HK-2 (cell line): ENCODE measurements at regions not wholly inside any gene's neighbourhood (a gene's known extent, or its start where the extent isn't known, plus 50 kb on each side); places are given as distances from the start of the nearest gene placed in this dataset.

Source experiments
- DNase-seq: peaks from one replicate; pipeline ENCODE4 v3.0.0-alpha.2; 2018; ENCODE audit not compliant: unreplicated experiment

DNA sequence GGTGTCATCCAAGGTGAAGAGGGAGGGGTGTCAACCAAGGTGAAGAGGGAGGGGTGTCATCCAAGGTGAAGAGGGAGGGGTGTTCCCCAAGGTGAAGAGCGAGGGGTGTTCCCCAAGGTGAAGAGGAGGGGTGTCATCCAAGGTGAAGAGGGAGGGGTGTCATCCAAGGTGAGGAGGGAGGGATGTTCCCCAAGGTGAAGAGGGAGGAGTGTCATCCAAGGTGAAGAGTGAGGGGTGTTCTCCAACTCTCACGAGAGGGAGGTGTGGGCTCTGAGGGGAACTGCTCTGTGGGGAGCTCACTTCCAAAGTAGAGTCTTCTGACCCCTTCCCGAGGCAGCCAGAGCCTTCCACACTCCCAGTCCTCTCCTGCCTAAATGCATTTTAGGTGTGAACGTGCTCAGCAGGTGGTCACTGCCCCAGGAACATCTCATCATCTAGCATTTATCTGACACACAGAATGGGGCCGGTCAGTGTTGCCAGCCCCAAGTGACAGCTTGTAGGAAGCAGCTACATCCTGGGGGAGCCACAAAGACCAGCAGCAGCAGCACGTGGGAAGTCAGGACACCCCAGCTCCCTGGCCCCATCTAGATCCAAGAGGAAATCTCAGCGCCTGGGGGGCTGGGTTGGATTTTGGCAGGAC lies 323.8 kb downstream of the GLRX3 start:
- no peak for DNase-seq

DNA sequence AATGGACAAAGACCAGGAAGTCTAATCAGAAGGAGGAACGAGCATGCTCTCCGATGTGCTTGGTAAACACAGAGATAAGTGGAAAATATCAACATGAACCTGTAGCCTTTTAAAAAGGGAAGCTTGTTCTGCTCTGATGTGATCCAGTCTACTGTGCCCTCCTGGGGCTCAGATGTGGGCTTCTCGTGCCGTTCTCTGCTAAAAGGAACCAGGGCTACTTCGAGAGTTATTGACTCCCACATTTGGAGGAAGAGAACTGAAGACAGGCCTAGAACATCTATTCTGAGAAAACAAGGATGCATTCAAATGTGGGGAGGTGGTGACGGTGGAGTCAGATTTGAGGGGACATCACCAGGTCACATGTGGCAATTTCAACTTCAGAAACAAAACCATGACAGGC lies 325.4 kb downstream of the GLRX3 start:
- DNase-seq = no peak

DNA sequence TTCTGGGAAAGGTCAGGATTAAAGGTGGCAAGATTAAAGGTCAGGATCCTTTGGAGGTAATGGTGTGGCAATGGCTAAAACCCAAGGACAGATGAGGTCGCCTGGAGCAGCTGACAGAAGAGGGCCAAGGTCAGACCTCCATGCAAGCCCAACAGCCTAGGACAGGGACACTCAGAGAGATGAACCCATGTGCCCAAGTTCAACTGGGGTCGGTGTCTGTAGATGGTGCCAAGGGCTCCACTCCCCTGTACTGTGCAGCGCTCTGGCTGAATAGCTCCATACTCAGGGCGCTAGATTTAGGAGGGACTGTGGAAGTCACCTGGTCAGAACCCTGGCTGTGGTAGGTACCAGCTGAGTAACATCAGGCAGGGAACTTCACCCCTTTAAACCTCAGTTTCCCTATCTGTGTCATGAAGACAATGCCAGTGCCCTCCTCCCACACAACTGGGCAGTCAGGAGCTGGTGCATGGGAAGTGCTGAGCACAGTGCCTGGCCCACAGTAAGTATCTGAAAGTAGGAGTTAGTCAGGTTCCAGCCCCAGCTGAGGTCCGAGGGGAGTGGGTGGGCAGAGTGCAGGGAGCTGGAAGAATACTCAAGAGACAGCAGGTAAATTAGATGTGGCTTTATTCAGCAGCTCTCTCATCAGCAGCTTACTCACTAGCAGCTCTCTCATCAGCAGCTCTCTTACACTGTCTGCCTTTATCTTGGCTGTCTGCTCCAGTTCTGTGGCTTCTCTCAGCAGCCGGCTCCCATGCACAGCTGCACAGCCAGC lies 327.1 kb downstream of the GLRX3 start:
- DNase-seq = no peak

DNA sequence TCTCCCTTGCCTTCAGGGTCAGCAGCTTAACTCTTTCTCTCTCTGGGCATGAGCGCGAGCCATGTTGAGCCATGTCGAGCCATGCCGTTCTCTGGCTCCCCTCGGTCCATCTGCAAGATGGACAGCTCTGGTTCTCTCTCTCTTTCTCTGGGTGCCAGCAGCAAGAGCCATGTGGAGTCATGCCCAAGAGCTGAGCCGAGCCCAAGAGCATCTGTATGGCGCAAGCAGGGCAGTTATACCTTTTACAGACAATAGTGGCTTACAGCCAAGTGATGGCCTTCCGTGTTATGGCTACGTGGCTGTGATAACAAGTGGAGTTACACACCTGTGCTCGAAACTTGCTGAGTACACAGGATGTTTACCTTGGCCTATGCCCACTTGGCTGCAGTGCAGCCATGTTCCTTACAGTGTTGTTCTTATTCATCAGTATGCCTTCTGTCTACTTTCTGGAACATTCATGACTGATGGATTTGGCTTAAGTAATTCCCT lies 327.7 kb downstream of the GLRX3 start:
- no peak for DNase-seq

DNA sequence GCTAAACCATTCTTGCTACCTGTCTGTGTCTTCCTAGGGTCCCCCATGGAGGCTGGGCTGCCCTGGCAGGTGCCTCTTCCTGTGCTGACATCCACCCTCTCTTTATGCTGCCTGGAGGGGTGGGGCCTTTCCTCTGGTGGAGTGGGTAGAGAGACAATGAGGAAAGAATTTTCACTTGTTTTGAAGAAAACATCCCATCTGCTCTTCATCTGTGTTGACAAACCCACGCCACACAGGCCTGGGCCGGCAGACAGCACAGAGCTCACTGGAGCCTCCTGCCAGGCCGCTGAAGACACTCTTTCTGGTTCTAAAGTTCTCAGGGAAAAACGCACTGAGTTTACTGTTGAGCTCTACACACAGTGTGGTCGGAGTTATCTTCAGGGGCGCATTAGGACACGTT lies 328.2 kb downstream of the GLRX3 start:
- no peak for DNase-seq

DNA sequence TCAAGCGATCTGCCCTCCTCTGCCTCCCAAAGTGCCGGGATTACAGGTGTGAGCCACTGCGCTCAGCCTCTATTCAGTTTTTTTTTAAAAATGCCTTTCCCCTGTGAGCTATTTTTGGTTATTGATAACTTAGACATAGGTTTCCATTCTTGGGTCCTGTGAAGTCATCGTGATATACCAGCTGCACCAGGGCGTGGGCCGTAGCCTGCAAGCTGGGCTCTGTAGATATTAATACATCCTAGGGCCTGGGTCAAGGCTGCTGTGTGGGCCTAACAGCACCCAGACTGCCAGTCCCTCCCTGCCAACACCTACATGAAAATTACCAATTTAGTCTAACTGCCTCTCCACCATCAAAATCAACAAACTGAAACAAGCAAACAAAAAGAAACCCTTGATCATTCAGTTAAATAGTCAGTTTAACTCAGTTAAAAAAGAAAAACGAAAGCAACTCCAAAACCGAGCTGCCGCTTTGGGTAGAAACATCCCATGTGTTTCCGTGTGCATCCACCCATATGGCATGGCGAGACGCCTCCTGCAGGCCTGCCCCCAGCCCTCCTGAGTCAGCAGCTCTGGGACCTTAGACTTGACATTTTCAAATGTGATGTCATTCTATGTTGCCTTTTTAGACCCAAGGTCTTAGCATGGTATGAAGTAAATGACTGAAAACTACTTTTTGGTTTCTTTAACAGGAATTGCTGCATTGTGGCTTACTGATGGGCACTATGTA lies 330.2 kb downstream of the GLRX3 start:
- no peak for DNase-seq

DNA sequence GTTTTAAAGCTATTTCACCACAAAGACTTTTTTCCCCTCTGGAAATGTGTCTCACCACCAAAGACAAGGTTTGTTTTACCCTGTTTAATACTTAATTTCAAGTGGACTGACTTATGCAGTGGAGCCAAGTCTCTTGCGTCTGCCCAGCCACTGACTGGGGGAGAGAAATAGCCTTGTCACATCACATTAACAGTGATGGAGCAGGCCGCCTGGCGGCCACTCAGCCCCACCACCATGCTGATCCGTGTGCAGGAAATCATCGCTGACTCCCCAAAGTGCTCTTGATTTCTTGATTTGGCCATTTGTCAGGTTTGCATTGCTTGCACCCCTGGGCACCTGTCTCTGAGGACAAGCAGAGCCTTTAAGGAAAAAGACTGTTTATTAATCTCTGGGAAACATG lies 334.1 kb downstream of the GLRX3 start:
- no peak for DNase-seq

DNA sequence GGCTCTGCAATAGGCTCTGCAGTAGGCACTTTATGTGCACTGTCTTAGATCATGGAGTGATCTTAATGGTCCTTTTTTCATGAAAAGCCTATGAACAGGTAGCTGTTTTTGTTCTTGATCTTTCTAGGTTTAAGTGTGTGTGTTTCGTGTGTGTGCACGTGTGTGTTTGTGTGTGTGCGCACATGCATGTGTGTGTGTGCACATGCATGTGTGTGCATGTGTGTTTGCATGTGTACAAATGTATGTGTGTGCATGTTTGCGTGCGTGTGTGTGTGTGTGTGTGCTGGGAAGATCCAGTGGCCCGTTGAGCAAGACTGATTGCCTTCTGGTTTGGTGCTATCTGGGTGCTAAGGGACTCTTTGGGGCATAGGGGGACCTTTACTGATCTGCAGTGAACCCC lies 334.8 kb downstream of the GLRX3 start:
- no peak for DNase-seq

DNA sequence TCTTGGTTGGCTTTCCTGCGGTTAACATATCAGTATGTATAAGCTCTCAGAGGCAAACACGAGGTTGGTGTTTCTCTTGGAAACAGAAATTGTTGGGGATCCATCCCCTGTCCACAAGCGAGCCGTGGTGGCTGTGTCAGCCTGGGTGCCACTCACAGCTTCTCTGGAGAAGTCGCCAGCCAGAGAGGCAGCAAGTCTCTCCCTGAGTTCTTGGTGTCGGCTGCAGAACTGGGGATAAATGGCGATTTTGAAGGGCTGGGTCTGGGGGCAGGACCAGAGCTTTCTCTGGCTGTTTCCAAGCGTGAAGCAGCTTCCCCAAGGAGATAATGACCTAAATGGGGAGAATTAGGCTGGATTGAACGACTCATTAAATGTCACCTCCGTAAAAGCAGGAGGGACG lies 335.3 kb downstream of the GLRX3 start:
- DNase-seq = no peak

DNA sequence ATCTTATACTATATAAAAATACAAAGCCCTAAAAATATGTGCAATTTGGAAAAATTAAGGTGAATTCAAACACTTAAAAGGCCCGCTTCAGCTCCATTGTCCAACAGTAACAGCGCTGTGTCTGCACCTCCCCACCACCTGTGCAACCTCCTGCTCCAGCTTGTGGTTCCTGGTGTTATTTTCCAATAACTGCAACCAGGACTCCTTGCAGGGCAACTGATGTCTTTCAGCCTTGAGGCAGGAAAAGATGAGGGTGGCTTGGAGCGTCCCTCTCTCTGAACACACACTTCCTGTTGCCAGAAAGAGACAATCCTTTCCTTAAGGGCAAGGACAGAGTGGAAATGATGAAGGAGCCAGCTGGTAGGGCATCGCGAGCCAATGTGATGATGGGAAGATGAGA lies 336.0 kb downstream of the GLRX3 start:
- DNase-seq = no peak

DNA sequence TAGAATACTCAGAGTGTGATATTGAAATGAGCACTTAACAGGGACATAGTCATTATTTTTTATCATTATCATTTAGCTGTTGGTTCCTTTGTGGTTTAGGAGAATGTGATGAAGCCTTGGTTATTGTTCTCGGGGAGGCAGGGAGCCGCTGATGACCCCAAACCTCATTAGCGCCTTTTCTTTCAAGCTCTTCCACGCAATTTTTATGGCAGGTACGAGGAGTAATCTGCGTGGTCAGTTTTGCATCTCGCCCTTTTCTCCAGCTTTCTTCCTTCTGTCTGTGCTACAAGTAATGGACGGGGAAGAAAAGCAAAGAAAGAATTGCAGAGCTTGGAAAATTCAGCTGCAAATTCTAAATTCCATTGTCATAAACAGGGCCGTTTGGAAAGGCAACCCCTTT lies 338.4 kb downstream of the GLRX3 start:
- no peak for DNase-seq

DNA sequence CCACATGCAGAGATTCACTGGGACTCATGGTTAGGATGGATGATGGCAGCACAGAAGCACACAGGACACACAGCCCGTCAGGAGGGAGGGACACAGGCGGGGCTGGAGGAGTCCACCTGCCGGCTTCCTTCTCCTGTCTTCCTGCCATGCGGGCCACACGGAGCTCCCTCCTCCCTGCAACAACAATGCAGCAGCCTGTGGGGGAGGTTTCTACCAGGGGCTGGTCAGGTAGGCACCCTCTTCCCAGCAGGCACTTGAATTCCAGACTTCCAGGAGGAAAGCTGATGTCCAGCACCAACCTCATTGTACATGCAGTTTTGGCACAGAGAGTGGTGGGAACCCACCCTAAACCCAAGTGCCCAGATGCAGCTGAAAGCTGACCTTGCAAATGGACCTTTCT lies 341.2 kb downstream of the GLRX3 start:
- DNase-seq = no peak

DNA sequence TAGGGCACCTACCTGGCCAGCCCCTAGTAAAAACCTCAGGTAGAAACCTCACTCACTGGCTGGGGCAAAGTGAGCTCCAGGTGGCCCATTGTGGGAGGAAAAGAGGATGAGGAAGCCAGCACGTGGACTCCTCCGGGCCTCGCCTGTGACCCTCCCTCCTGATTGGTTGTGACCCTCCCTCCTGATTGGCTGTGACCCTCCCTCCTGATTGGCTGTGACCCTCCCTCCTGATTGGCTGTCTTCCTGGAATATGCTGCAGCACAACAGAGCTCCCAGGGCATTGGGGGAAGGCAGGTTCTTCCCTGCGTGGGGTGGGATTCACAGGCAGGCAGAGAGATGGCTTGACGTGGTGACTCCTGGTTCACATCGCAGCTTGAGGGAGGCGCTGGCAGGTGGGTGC lies 343.0 kb downstream of the GLRX3 start:
- no peak for DNase-seq

DNA sequence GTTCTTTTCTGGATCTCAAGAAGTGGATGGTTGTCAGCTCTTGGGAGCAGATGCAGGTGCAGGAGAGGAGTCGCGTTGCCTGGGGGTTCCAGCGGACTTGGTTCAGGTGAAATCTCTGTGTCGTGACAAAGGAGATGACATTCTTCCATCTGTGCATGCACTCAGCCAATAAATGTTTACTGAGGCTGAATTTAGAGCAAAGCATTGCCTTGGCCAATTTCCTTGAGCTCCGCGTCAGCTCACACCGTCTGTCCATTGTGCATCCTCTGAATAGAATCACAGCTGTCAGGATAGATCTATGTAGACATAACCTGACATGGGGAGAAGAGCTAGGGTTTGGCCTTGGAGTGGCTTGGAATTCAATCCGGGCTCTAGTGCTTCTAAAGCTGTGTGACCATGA lies 343.7 kb downstream of the GLRX3 start:
- no peak for DNase-seq

DNA sequence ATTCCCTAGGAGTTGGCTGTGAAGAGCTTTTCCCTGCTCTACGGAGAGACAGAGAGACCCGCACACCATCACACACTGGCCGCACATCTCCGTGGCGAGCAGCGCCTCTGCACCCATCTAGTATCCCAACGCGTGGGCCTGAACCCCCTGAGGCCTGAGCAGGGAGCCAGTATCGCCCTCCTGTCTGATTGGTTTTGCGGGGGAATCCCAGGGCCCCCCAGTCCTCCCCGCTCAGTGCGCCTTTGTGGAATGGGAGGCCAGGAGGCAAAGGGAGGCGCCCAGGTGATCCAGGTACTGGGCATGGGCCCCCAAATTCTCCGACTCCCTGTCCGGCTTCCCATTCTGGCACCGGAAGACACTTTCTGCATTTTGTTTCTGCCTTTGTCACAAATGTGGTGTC lies 344.3 kb downstream of the GLRX3 start:
- no peak for DNase-seq

DNA sequence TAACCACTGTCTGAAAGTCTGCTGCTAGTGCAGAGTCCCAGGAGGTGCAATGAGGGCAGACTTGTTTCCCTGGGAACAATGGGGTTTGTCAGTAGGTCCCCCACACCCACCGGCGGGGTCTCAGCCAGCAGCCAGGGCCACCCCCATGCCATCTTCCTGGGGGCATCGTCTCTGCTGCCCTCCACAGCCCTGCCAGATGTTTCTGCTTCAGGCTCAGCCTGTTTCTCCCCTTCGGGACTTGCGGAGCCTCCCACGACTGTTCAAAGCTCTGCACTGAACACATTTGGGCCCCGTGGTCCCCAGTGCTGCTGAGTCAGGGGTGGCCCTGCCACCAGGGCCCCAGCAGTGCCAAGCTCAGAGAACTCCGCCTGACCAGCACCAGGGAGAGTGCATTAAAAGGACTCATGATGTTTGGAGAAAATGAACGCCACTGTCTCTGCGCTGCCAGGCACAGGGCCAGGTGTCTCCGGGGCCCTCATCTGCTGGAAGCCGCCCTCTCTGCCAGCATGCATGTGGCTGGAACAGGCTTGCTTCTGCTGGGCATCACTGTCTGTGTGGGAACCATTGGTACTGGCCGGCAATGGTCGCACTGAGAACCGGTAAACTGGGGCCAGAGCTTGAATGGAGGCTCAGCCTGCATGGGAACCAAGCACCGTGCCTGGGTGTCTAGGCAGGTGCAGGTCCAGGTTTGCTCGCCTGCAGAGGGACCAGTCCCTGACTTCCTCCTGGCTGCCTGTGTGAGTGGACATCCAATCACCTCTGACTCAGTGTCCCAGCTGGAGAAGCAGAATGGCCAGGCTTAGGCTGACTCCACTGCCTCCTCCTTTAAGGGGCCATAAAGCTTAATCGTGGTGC lies 345.1 kb downstream of the GLRX3 start:
- no peak for DNase-seq

DNA sequence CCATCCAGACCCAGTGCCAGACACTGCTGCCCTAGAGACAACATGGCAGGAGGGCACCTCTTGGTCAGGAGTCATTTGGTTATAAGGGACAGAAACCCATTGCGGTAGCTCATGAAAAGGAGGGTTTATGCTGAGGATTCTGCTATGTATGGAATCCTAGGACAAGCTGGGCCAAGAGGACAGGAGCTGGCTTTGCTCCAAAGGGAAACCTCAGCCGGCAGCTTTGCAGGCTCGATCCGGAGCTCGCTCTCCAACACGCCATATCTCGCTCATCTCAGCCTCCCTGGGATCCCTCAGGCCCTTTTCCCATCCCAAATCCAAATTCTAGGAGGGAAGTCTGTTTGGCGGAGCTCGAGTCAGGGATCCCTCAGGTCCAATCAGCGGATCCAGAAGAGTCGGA lies 345.7 kb downstream of the GLRX3 start:
- DNase-seq = no peak

DNA sequence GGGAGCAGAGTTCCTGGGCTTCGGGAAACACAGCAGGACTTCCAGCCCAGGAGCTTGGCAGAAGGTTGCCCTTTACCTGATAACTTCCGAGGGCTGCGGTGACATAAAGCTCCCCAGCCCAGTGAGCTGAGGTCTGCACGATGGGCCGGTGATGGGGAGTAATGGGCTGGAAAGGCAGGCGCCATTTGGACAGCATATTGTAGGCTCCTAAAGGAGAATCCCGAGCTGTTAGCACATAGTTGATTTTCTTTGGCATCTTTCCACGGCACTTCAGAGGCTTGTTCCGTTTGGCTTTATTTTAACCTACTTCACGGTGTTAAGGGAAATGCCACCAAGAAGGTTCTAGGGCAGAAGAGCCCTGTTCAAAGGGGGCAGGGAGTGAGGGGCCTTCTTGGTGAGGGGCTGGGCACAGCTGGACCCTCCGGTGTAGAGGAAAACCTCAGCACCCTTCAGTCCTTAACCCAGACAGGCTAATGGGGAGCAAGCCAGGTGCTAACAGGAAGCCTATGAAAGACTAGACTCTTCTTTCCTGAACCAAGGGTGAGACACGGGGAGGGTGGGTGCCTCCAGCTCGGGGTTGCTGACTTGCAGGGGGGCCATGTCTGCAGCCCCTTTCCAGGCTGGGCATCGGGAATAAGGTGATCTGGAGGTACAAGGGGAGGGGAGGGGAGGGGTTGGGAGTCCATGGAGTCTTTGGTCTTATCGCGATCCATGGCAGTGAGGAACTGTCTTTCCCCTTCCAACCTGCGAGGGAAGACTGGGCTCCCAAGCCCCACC lies 347.7 kb downstream of the GLRX3 start:
- DNase-seq = no peak

DNA sequence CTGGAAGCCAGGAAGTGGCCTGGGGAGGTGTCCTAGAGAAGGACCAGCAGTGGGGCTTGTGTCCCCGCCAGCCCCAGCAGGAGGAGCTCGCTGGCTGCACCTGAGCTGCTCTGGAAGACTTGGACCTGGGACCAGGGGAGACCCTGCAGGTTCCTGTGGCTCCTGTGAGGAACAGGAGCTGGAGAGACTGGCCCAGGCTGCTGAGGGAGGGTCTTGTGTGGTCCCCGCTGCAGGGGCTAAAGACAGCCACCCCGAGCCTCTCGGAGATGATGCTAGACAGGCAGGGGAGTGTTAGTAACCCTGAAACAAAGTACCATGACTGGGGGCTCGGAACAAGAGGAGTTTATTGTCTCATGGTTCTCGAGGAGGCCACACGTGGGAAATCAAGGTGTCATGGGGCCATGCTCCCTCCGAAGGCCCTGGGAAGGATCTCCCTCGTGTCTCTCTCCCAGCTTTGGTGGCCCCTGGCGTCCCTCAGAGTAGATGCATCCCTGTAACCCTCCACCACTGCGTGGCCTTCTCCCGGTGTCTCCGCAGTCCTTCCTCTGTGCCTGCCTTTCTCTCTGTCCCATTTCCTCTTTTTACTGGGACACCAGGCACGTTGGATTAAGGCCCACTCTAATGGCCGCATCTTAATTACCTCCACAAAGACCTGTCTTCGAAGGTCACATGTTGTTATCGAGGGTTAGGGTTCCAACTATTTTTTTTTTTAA lies 348.4 kb downstream of the GLRX3 start:
- no peak for DNase-seq

DNA sequence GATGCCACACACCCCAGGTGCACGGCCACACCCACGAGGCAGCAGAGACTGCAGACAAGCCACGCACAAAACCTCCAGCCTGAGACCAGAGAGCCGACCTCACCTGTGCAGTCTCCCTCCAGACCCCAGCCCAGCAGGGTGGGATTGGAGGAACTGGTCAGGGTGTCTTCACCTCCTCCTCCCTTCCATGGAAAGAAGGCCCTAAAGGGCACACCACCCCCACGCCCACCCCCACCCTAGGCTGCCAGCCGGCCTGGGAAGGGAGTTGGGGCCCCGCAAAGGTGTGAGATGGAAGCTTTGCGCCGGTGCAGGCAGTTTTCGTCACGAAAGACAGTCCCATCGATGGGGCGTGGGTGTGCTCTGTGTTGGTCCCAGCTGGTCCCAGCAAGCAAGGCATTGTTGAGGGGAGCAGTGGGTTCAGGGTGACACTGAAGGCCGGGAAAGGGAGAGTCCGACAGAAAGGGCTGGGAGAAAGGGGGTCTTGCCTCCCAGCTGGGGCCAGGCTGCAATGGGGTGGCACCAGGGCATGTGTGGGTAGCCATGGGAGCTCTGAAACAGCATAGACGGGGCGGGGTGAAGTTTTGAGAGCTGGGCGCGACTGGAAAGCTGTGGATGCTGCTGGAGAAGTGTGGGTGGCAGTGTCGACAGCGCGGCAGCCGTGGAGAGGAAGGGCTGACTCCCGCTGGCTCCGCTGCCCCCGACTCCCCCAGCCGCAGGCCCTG lies 349.2 kb downstream of the GLRX3 start:
- no peak for DNase-seq
